HG03159 (cell line): ENCODE measurements at regions not wholly inside any gene's neighbourhood (a gene's known extent, or its start where the extent isn't known, plus 50 kb on each side); places are given as distances from the start of the nearest gene placed in this dataset.

Source experiments
- ATAC-seq: cut with Tn5 transposase; IDR thresholded peaks from one replicate; pipeline ENCODE4 v1.9.1; 2021; ENCODE audit warnings: mild to moderate bottlenecking, moderate library complexity; ENCODE audit not compliant: unreplicated experiment

DNA sequence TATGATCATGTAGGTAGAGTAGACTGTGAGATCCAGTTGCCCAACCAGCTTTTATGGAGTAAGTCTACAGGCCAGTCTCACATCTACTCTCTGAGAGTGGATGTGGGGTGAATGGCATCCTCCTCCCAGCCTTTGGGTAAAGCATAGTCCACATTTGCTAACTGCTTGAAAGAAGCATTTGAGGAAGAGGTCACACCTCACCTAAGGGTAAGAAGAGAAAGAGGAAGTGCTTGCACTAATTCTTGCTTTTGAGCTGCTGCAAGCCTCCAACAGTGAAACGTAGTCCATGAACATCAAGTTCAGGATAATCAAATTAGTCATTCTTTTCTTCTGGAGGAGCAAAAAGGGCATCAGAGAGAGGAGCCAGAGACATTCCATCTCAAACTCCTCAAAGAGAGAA lies 93.9 kb upstream of the AGR3 start:
- ATAC-seq = peak; percentile 82

DNA sequence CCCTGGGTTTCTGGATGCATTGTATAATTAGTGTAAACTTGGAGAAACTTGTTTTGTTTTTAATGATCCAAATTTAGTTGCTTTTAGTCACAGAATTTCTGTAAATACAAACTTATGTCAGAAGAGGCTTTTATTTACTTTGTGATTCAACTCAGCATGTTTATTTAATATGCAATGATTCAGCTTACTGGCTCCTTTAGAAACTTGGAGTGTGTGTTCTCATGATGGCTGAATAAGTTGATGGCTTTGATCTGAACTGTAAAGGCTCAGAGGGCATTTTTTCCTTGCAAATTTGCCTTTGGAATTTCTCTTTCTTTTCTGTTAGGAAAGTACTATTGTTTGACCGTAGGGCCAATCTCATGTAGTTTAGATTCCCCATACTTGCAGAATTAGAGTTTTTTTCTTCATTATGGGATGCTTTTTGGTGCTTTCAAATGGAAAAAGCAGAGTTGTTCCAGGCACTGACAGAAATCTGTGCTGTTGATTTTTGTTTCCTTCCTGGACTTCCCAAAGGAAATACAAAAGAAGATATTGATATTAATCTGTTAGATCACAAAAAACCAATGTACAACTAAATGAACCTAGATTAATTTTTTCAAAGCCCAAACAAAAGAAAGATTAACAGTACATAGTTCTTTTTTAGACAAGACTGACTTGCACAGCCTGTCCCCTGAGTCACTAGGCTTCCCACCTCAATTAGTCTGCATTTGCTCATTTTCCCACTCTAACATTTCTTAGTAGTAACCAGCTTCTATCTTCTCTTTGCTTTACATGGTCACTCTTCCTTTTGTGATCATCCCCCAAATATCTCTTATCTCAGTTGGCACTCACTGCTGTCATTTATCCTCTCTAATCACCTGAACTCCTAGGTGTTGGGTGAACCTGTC lies 96.8 kb upstream of the AGR3 start:
- no peak for ATAC-seq

DNA sequence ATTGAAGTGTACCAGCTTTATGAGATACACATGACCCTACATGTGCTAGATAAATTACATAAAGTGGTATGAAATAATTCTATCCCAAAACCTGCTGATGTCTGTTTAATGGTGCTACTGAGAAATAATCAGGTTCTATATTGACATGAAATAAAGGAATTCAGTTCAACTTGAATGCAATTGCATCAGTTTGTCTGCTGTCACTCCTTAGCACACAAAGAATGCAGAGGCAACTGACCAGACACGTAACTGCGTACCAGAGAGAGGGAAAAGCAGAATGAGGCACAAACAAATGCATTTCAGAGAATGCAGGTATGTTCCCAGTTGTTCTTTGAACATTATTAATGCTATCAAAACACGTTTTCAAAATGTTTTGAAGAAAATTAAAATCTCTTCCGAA lies 98.8 kb upstream of the AGR3 start:
- no peak for ATAC-seq

DNA sequence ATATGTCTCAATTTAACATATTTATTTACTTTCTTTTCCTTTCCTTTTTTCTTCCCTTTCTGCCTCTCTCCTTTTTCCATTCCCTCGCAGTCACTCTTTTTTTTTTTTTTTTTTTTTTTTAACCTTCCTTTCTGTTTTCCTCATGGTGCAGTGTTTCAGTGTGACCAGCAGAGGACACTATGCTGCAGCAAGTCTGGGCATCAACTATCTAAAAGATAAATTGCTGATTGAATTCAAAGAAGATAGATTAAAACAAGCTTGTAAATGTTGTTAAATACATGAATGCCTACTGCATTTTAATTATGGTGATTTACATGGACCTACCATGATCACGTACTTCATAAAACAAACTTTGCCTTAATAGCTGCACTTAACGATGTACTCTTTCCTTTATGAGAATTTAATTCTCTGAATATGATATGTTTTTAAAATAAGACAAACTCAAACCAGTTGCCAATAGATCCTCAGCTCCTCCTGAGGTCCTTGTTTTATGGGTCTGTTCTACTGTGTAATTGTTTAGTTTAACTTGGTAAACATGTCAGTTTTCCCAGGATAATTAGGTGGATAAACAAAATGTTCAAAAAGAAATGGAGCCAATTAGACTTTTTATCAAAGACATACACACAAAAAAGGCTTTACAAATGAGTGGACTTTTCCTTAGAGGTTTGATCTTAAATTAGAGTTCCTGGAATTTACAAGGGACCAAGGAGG lies 101.0 kb upstream of the AGR3 start:
- peak; percentile 58 for ATAC-seq

DNA sequence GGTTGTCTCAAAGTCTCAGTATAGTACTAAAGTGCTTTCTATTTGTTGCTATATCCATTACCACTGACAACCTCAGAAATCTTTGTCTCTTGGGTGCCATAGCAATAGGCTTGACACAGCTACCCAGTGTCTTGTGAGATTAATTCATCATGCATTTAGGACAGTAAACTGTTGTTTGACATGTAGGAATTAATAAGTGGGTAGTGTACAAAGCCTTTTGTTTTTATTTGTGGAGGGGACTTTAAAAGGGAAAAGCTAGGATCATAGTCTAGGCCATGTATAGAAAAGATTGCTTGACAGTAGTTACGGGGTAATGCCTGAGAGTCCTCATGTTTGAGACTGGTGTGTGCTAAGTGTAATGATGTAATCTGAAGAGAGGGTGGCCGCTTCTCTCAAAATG lies 102.6 kb upstream of the AGR3 start:
- ATAC-seq = no peak

DNA sequence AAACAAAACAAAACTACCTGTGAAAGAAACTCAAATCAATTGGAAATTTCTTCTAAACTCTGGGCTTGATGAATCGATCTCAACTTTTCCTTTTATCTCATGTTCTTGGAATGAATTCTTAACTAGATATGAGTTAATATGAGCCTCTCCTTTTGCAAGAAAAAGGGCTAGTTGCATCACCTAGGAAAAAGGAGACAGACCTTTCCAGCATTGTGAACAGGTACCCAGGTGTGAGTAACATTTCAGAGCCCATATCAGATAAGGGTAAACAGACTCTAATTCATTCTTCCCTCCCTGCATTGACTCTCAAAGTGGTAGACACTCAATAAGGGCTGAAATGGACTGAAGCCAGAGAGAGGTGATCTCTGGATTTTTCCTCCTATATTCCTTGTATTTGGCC lies 103.8 kb upstream of the AGR3 start:
- ATAC-seq = no peak

DNA sequence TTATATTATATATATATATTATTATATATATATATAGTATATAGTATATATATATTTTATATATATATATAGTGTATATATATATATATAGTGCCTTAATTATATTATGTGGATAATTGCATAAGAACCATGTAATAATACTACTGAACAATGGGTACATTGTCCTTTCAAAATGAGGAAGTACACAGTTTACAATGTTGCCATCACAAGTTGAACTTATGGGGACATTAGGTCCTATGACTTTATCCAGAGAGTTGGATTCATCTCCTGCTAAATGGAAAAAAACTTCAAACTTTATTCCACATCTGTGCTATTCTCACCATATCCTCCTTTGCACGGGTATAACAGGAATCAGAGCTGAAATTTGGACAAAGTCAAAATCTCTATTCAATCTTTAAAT lies 105.0 kb upstream of the AGR3 start:
- no peak for ATAC-seq

DNA sequence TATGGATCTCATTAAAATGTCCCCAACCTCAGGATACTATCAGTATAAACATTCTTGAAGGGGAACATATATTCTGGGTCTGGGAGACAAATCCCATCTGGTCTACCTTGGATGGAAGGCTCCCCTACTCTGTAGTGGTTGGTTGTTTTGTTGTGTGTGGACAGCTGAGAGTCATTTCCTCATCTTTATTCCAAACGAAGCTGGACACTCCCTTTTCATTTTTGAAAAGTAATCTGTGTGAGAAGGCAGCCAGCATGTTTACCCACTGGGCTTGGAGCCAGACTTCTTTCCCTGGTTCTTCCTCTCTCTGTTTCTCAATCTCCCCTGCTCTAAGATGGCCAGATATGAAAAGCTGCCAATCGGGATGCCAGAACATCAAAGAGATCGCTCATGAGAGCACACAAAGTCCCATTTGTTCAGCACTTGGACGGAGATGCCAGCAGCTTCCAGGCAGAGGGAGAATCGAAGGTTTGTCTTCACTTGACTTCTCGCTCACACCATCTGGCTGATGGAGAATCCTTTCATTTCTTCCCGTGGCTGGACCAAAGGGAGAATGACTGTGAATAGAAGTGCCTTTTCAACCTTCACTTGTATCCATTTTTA lies 108.1 kb upstream of the AGR3 start:
- ATAC-seq = no peak

DNA sequence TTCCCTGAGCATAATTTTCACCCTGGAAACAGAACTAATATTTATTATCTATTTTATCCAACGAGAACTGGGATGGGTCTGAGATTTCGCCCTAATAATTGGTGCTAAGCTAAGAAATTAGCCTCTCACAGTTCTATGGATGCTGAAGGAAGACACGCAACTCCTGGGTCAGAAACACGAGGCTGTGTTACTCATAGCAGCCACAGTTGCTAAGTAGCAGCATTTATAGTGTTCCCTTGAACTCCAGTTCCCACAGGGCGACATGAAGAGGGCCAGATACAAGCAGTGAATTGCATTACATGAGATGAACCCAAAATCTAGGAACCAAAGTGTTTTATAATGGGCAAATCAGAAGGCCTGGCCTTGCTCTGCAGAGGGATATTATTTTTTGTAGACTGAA lies 109.8 kb upstream of the AGR3 start:
- ATAC-seq = no peak

DNA sequence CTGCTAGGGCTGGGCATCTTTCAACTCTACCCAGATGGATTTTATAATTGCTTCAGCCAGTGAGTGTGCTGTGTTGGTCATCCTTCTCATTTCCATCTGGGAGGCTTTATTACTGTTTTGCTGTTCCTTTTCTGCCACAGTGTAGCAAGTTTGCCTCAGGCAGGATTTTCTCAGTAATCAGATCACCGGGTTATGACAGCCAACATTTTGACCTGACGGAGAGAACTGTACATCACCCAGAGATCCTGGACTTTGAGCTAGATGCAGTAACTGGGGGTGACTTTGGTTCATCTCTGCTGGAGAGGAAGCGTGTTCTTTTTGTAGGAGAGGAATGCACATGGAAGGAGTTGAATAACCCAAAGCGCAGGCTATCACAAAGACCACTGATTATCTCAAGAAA lies 111.8 kb upstream of the AGR3 start:
- ATAC-seq = no peak

DNA sequence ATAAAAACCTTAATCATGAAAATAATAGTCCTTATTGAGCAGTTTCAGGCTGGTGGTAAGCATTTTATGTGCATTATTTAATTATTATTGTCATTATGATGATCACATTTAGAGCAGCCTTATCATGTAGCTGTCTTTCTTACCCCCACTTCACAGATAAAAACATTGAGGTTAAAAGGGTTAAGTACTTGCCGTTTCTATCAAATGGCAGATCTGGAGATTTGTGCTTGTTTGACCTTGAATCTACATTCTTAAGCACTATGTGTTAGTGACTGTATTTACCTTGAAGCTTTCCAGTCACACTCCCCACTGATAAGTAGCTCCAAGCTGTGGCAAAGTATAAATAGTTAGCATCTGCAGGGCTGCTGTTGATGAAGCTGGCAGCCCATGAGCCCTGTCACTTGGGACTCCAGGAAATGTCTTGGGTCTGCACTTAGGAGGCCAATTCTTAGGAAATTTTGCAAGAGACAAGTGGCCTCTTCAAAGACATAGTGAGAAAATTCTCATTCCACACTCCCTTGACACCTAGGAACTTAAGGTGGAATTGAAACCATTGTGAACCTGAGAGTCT lies 116.8 kb upstream of the AGR3 start:
- ATAC-seq = no peak

DNA sequence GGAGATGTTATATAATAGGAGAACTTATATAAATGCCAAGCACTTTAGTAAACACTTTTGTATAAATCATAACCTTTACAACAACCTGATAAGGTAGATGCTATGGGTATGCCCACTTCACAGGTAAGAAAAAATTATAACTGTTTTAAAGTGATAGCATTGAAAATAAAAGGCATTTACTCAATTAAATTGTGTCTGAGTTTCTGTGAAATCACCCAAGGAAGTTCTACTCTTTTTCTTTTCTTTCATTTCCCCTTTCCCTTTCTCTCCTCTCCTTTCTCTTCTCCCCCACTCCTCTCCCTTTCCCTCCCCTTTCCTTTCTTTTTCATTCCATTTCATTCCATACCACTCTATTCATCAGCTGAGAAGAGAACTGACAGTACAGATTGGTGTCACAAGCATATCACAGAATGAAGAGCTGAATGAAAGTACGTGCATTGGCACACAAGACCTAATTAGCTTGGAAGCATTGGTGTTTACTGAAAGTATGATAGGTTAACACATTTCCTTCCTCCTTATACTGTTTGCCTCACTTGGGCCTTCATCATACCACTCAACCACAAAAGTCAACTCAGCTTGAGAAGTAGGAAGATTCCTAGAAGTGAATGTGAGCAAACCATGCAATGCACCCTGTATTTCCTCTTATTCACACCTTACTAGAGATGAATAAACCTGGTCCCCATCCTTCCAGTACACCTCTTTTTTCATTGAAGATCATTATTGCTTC lies 117.9 kb upstream of the AGR3 start:
- ATAC-seq = no peak

DNA sequence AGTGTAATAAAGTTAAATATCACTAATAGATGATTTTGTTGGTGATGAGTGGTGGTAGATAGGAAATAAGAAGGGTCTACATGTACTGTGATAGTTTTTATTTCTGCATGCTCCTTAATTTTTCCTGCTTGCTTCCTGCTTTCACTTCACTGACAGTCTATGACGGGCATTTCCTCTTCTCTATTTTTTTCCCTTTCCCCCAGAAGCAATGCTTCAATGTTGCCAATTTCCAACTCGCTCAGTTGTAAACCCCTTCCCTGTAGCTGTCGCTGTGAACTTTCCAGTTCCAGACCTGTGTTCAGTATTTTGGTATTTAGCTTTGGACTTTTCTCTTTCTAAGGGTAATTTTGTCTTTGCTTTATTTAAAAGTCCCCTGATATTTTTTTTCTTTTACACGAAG lies 123.5 kb upstream of the AGR3 start:
- no peak for ATAC-seq

DNA sequence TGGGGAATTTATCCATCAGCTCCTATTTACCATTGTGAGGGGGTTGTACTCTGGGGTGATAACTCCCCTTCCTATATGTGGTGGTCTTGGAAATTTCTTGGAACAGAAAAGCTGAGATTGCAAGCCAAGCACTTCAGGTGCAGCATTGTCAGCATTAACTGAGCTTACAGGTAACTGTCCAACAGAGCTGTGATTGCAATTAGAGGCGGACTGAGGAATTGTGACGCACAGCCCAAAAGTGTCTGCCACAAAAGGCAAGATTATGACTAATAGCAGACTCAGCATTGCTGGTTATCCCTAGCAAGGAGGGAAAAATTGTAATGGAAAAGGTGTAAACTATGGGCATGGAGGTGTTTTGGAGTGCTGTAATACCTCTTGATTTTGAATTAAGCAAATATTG lies 126.1 kb upstream of the AGR3 start:
- ATAC-seq = no peak

DNA sequence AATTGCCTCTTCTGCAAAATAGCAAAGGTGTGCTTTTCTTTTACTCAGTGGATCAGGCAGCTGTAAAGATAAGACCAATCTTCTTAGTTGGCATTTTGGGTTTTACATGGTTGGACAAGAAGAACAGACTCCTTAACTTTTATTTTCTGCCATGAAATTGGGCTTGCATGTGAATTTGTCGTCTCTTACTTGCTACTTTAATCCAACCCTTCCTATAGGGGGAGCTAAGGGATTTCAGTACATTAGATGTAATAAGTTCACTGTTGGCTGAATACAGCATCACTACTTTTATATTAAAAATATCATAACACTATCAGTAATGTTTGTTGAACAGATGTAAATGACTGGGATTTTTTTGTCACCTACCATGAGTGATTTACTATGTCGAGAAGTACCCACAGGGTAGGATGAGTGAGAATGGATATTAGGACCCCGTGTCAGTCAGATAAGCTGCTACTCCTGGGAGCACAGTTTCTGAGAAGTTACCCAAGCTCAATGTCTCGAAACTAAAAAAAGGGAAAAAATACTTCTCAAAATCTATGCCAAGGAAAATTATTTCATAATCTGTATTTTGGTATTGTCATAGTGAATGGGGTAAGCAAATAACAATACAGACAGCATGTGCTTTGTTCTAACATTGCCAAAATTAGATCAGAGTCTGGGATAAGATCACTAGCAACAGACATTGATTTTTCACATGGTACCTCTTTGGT lies 127.4 kb upstream of the AGR3 start:
- no peak for ATAC-seq

DNA sequence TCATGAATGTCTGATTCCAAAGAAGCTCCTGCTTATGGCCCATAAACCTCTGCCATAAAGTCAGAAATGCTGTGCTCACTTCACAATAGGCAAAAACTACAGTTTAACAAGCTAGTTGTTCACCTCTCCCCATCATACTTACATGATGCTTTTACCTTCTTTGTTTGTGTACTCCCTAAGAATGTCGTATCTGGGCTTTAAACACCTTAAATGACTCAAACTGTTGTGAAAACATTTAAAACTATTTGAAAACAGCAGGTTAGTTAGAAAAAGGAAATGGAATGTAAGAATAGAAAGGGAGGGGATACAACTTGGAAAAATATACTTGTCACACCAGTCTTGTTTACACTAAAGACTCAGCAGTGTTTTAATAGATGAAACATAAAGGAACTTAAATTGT lies 128.2 kb upstream of the AGR3 start:
- no peak for ATAC-seq

DNA sequence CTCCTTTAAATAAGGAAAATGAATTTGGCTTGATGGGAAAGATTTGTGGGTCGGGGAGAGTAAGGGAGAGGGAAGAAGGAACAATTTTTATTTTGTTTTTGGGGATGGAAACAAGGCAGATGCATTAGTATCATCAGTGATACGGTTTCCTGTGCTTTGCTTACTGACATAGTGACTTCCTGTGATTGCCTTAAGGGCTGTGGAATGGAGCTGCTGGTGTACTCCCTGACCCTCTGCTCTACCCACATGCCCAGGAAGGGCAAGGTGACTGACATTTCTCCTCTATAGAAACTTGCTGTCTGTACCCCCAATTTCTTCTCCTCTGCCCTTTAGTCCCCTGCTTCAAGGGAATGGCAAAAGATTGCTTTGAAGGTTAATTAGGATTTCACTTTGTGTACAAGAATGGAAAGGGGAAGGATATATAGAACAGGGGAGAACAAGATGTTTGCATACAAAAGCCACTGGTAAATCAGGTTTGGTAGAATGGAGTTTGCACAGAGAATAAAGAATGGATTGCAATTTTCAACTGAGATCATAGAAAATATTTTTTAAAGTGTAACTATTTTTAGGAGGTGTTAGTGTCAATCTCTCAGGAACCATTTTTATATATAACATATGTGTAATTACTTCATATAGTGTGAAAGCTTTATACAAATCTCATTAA lies 129.0 kb upstream of the AGR3 start:
- ATAC-seq = no peak

DNA sequence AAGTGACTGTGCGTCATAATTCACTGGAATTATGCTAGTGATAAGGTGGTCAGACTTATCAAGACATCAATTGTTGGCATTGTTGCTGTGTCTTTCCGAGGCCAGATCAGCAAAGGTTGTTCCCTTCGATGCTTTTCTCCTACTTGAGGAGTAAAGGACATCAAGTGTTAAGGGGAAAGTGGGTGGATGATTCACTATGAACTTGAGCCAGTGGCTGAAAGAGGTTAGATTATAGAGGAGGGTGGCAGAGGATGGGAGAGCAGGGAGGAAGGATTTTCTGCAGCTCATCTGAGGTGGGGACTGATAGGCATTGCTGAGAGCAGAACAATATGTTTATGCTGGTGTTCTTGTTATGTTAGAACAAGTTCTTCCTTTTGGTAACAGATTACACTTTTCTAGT lies 131.4 kb upstream of the AGR3 start:
- no peak for ATAC-seq

DNA sequence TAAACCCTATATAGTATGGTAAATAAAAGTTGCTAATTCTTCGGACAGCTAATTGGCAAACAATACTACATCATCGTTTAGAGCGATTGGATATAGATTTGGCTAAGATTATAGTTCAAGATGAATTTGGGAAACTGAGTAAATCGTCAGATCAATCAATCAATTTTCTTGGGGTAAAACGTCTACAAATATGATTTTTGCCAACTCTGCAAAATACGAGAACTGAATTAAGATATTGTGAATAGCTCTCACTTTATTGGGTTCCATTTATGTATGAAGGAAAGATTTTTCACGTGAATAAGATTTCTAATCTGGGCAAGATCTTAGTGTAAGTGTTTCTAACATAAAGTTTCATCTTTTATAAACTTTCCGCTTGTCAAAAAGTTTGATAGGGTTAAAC lies 132.9 kb upstream of the AGR3 start:
- ATAC-seq = no peak

DNA sequence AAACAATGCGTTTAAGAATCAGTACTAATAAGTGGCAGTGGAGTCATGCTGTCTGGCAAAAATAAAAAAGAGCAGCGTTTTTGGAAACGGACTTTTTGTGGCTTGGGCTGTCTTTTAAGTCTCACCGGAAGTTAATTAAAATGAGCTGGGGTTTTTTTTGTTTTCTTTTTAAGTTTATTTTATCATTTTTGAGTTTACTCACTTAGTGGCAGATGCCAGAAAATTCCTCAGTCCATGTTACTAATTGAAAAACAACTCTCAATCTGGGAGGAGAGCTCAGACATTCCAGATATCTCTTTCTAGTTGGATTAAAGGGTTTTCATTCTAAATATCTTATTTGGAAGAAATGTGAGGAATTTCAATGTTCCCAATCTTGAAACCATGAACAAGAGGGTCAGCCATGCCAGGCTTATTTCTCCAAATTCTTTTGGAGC lies 133.8 kb upstream of the AGR3 start:
- no peak for ATAC-seq
